Type B pancreatic cell (in vitro differentiated cells): ENCODE measurements at regions not wholly inside any gene's neighbourhood (a gene's known extent, or its start where the extent isn't known, plus 50 kb on each side); places are given as distances from the start of the nearest gene placed in this dataset.
A peak's percentile ranks its signal among the peaks of the same experiment; 100 is the strongest.

Experiments used
- DNase-seq: peaks from one replicate; pipeline ENCODE4 v3.0.0; 2021; ENCODE audit warnings: mixed read lengths; ENCODE audit not compliant: unreplicated experiment; ENCODE audit errors: extremely low spot score
- H3K27ac Mint-ChIP-seq: 2 replicates; pipeline ENCODE4 v1.8.0; 2021; ENCODE audit warnings: mild to moderate bottlenecking, mixed read lengths
- H3K27me3 Mint-ChIP-seq: 2 replicates; pipeline ENCODE4 v1.8.0; 2021; ENCODE audit warnings: mixed read lengths
- H3K36me3 Mint-ChIP-seq: 2 replicates; pipeline ENCODE4 v1.8.0; 2021; ENCODE audit warnings: mixed read lengths
- H3K4me1 Mint-ChIP-seq: one replicate; pipeline ENCODE4 v1.8.0; 2021; ENCODE audit warnings: mixed read lengths; ENCODE audit not compliant: unreplicated experiment
- H3K4me3 Mint-ChIP-seq: 2 replicates; pipeline ENCODE4 v1.8.0; 2021; ENCODE audit warnings: mild to moderate bottlenecking, mixed read lengths
- H3K9me3 Mint-ChIP-seq: 2 replicates; pipeline ENCODE4 v1.8.0; 2021; ENCODE audit warnings: mixed read lengths
- CTCF ChIP-seq: fragments of 200-600 bp; sonication (generic); conservative IDR thresholded peaks from 2 replicates; pipeline ENCODE4 v1.5.0; 2021; ENCODE audit warnings: antibody characterized with exemption, mild to moderate bottlenecking

DNA sequence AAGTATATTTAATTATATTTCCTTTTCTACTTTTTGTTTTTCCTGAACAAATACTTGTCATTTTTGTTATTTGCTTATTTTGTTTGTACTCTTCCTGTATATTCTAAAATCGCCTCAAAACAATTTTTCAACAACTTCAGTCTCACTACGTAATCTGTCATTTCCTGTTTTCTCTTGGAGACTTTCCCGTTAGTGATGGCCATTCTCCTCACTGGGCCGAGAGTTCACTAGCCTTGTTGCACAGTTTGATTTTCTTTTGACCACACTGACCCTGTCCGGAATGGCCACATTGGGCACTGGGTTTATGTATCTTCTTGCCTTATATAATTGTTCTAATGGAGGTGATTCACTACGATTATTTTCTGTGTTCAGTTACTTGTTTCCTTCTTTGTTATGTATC is 726.1 kb downstream of the FAM181B start:
- Mint-ChIP-seq H3K27me3 (no peaks in the 10 kb centered on the region), H3K4me3 (no peak overlapping the region), H3K4me1 (peaks cover 25% of the 10 kb centered on the region), H3K36me3 (no peaks in the 10 kb centered on the region), H3K27ac (no peak overlapping the region), H3K9me3 (no peaks in the 10 kb centered on the region)
- TF ChIP-seq CTCF: no peak
- DNase-seq: no peak

GRCh38 chr11:82004537-82005213 is 729.0 kb downstream of the FAM181B start:
- H3K36me3 Mint-ChIP-seq: no peaks in the 10 kb centered on the region
- TF ChIP-seq CTCF: no peak
- no peak overlapping the region for H3K4me3 Mint-ChIP-seq
- H3K4me1 Mint-ChIP-seq: peaks cover 21% of the 10 kb centered on the region
- no peaks in the 10 kb centered on the region for H3K27me3 Mint-ChIP-seq
- DNase-seq: no peak
- H3K9me3 Mint-ChIP-seq: no peaks in the 10 kb centered on the region
- H3K27ac Mint-ChIP-seq: peak overlapping the region; percentile 92

- peak overlapping the region; percentile 92 for H3K27ac Mint-ChIP-seq
- H3K4me1 Mint-ChIP-seq: peaks cover 21% of the 10 kb centered on the region
- H3K36me3 Mint-ChIP-seq: no peaks in the 10 kb centered on the region
- TF ChIP-seq CTCF: no peak
- H3K27me3 Mint-ChIP-seq: no peaks in the 10 kb centered on the region
- no peak for DNase-seq
- no peaks in the 10 kb centered on the region for H3K9me3 Mint-ChIP-seq
- peak overlapping the region; percentile 30 for H3K4me3 Mint-ChIP-seq
These were observed 729.8 kb downstream of the FAM181B start for GRCh38 chr11:82003671-82004515.

DNA sequence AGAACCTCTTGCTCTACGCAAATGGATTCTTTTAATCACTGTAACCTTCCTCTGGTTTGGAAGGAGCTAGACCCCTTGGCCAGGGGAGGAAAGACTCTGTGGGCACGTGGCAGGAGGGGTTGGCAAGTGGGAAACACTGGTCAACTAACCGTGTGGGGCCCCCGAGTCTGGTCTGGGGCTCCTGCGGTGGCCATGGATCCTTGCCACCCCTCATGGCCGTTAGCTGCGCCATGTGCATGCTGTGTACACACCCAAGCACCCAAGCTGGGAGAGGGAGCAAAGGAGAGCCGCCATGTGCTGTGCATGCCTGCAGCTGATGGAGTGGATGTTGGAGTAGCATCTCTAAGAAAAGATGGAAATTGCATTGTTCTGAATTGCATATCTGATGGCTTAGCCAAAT is 730.6 kb downstream of the FAM181B start:
- H3K27ac Mint-ChIP-seq: peak overlapping the region; percentile 92
- no peaks in the 10 kb centered on the region for H3K27me3 Mint-ChIP-seq
- H3K9me3 Mint-ChIP-seq: no peaks in the 10 kb centered on the region
- H3K4me3 Mint-ChIP-seq: peak overlapping the region; percentile 30
- H3K36me3 Mint-ChIP-seq: no peaks in the 10 kb centered on the region
- H3K4me1 Mint-ChIP-seq: peaks cover 21% of the 10 kb centered on the region
- DNase-seq: no peak
- no peak for TF ChIP-seq CTCF

- H3K9me3 Mint-ChIP-seq: no peaks in the 10 kb centered on the region
- TF ChIP-seq CTCF: no peak
- H3K4me3 Mint-ChIP-seq: no peak overlapping the region
- H3K27me3 Mint-ChIP-seq: no peaks in the 10 kb centered on the region
- H3K27ac Mint-ChIP-seq: no peak overlapping the region
- no peaks in the 10 kb centered on the region for H3K36me3 Mint-ChIP-seq
- H3K4me1 Mint-ChIP-seq: no peaks in the 10 kb centered on the region
- DNase-seq: no peak
These were observed 737.8 kb downstream of the FAM181B start for GRCh38 chr11:81995889-81996288.
